B cell (primary cell): ENCODE measurements at regions not wholly inside any gene's neighbourhood (a gene's known extent, or its start where the extent isn't known, plus 50 kb on each side); places are given as distances from the start of the nearest gene placed in this dataset.

Source experiments
- ATAC-seq: fragments of 200-7000 bp; cut with Tn5 transposase; one replicate; pipeline ENCODE4 v1.10.0; 2021; ENCODE audit warnings: low read depth, mild to moderate bottlenecking, moderate number of reproducible peaks, moderate library complexity
- CTCF ChIA-PET: fragments of 350-600 bp; sonication (Branson Sonifier 250); formaldehyde crosslinking; loops from one replicate; lab custom pipeline; 2021; ENCODE audit warnings: antibody characterized with exemption, inconsistent platforms; lab: Charles Lee
- POLR2A ChIA-PET: fragments of 350-600 bp; sonication (Branson Sonifier 250); formaldehyde crosslinking; loops from one replicate; lab custom pipeline; 2021; ENCODE audit warnings: antibody characterized with exemption; lab: Charles Lee
- DNase-seq: peaks from one replicate; pipeline ENCODE4 v3.0.0; 2013
- H2AFZ ChIP-seq: 2 replicates; pipeline ENCODE4 v1.6.1; 2012; ENCODE audit warnings: mild to moderate bottlenecking, low read depth, low read length; ENCODE audit not compliant: insufficient read depth, poor library complexity, severe bottlenecking
- H3K27ac ChIP-seq, 2 donors: 1 replicate in 1 of 2; 2 replicates in 1 of 2; pipeline ENCODE4 v1.5.1; 2012 to 2013; ENCODE audit warnings: low read length in 2 of 2, mild to moderate bottlenecking in 2 of 2, moderate library complexity in 1 of 2
- H3K27me3 ChIP-seq, 4 experiments: fragments of 200-600 bp in 1 of 4; sonication (generic) in 1 of 4; replicated peaks in 1 of 4; 1 replicate in 2 of 4; 2 replicates in 2 of 4; pipeline versions ENCODE4 v1.6.1 to v1.7.0; 2013 to 2016; ENCODE audit warnings: low read length in 3 of 4, mild to moderate bottlenecking in 2 of 4, mixed read lengths in 1 of 4, moderate library complexity in 1 of 4; ENCODE audit not compliant: insufficient read depth in 4 of 4, control insufficient read depth in 3 of 4; ENCODE audit errors: control extremely low read depth in 1 of 4
- H3K36me3 ChIP-seq, 2 experiments: replicated peaks in 1 of 2; 1 replicate in 1 of 2; 2 replicates in 1 of 2; pipeline versions ENCODE4 v1.6.1 to v1.7.1; 2013; ENCODE audit warnings: low read length in 1 of 2; ENCODE audit not compliant: insufficient read depth in 2 of 2, control insufficient read depth in 1 of 2; ENCODE audit errors: control extremely low read depth in 1 of 2, extremely low read depth in 1 of 2
- H3K4me1 ChIP-seq, 2 donors: fragments of 200-600 bp in 1 of 2; sonication (generic) in 1 of 2; 1 replicate in 1 of 2; 2 replicates in 1 of 2; pipeline versions ENCODE4 v1.5.1 to v1.6.1; 2013 to 2017; ENCODE audit warnings: low read length in 2 of 2; ENCODE audit not compliant: control insufficient read depth in 2 of 2, insufficient read depth in 2 of 2
- H3K4me2 ChIP-seq: replicated peaks from 2 replicates; pipeline ENCODE3; 2012; ENCODE audit warnings: mild to moderate bottlenecking, low read depth, low read length; ENCODE audit not compliant: poor library complexity, severe bottlenecking
- H3K4me3 ChIP-seq, 5 experiments: fragments of 200-600 bp in 1 of 5; sonication (generic) in 1 of 5; 1 replicate in 3 of 5; 2 replicates in 2 of 5; pipeline versions ENCODE4 v1.5.1 to v1.7.0; 2011 to 2016; ENCODE audit warnings: low read length in 4 of 5, mild to moderate bottlenecking in 4 of 5, low read depth in 2 of 5, control low read depth in 1 of 5, moderate library complexity in 1 of 5; ENCODE audit not compliant: insufficient read depth in 1 of 5; ENCODE audit errors: control extremely low read depth in 1 of 5, extremely low read depth in 1 of 5
- H3K79me2 ChIP-seq: fragments of 200-600 bp; sonication (generic); one replicate; pipeline ENCODE4 v1.6.0; 2016; ENCODE audit warnings: low read length; ENCODE audit not compliant: control insufficient read depth, insufficient read depth
- H3K9ac ChIP-seq: fragments of 200-600 bp; sonication (generic); 2 replicates; pipeline ENCODE4 v1.6.1; 2017; ENCODE audit warnings: mild to moderate bottlenecking, low read length, moderate library complexity
- H3K9me3 ChIP-seq, 3 donors: one replicate each; pipeline versions ENCODE4 v1.6.1 to v1.7.1; 2013; ENCODE audit warnings: low read length in 2 of 3; ENCODE audit not compliant: control insufficient read depth in 2 of 3, insufficient read depth in 1 of 3; ENCODE audit errors: control extremely low read depth in 1 of 3
- H4K20me1 ChIP-seq: 2 replicates; pipeline ENCODE4 v1.6.0; 2012; ENCODE audit warnings: mild to moderate bottlenecking, low read length; ENCODE audit not compliant: insufficient read depth, control insufficient read depth, poor library complexity, severe bottlenecking
- H3K27ac Mint-ChIP-seq: one replicate; pipeline ENCODE4 v1.8.0; 2021; ENCODE audit warnings: mixed read lengths
- H3K27me3 Mint-ChIP-seq: one replicate; pipeline ENCODE4 v1.8.0; 2021; ENCODE audit warnings: mixed read lengths
- H3K4me1 Mint-ChIP-seq: one replicate; pipeline ENCODE4 v1.8.0; 2021; ENCODE audit warnings: mixed read lengths
- H3K4me3 Mint-ChIP-seq: one replicate; pipeline ENCODE4 v1.8.0; 2021; ENCODE audit warnings: mixed read lengths
- H3K9me3 Mint-ChIP-seq: one replicate; pipeline ENCODE4 v1.8.0; 2022; ENCODE audit warnings: mixed read lengths; ENCODE audit not compliant: insufficient read depth
- CTCF ChIP-seq: fragments of 200-600 bp; IDR thresholded peaks from one replicate; pipeline ENCODE4 v1.8.0; 2022; ENCODE audit warnings: antibody characterized with exemption, mild to moderate bottlenecking
- EZH2 ChIP-seq: IDR thresholded peaks from 2 replicates; pipeline ENCODE4 v1.6.1; 2012; ENCODE audit warnings: borderline replicate concordance, low read depth, mild to moderate bottlenecking, moderate library complexity, low read length; ENCODE audit not compliant: insufficient read depth, poor library complexity, severe bottlenecking
- WGBS: methylation state at CpG from one replicate; pipeline ENCODE4 v1.1.5; 2013; ENCODE audit warnings: missing lambda C conversion rate; ENCODE audit not compliant: insufficient coverage; 5-methylcytosine and 5-hydroxymethylcytosine counted together
- intact Hi-C: fragments of 100-400 bp; cut with micrococcal nuclease; formaldehyde crosslinking; loops from one replicate; pipeline ENCODE4 v1.10.0; 2022

GRCh38 chr16:13393816-13394215 is 492.4 kb downstream of the SHISA9 start:
- no peak overlapping the region for H3K4me2 ChIP-seq
- H3K9ac ChIP-seq = no peak overlapping the region
- Mint-ChIP-seq H3K9me3 (no peaks in the 10 kb centered on the region), H3K4me1 (peaks cover 25% of the 10 kb centered on the region), H3K27me3 (no peaks in the 10 kb centered on the region), H3K4me3 (no peak overlapping the region), H3K27ac (no peak overlapping the region)
- H3K4me1 ChIP-seq = peaks cover 24 to 28% of the 10 kb centered on the region in 2 donors
- H3K27me3 ChIP-seq = no peaks in the 10 kb centered on the region
- POLR2A ChIA-PET = no interaction called here
- 93% methylated on average over 4 of the region's 7 CpGs for WGBS
- no peak overlapping the region for H3K4me3 ChIP-seq
- no peaks in the 10 kb centered on the region for H4K20me1 ChIP-seq
- no peak overlapping the region for H2AFZ ChIP-seq
- no peak for TF ChIP-seq CTCF
- no peak for TF ChIP-seq EZH2
- H3K79me2 ChIP-seq = no peaks in the 10 kb centered on the region
- CTCF ChIA-PET = no interaction called here
- intact Hi-C loops = no loop called here
- no peak overlapping the region for H3K27ac ChIP-seq
- ATAC-seq (no peak), DNase-seq (no peak)
- H3K9me3 ChIP-seq = peaks cover 0 to 3% (median 0%) of the 10 kb centered on the region in 3 donors
- no peaks in the 10 kb centered on the region for H3K36me3 ChIP-seq

DNA sequence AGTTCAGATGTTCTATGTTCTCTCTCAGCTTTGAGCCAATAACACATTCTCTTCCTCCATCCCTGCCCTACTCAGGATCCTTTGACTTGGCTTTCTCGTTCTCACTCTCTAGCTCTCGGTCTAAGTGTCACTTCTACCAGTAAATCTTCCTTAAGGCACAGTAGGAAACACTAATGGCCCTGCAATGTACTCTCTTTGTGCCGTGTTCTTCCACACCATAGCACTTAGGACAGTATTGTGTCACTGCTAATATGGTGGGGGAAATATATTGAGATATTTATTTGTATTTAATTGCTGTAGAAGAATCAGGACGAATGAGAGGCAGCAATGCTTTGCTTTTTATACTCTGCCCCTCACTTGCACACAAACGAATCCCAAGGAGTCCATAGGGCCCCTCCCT is 493.1 kb downstream of the SHISA9 start:
- ATAC-seq (no peak), DNase-seq (no peak)
- POLR2A ChIA-PET = no interaction called here
- no peaks in the 10 kb centered on the region for H3K27me3 ChIP-seq
- TF ChIP-seq CTCF = no peak
- no peak for TF ChIP-seq EZH2
- peaks cover 21% of the 10 kb centered on the region for H3K4me1 Mint-ChIP-seq
- intact Hi-C loops = no loop called here
- no peaks in the 10 kb centered on the region for H3K36me3 ChIP-seq
- H3K79me2 ChIP-seq = no peaks in the 10 kb centered on the region
- H3K9me3 ChIP-seq = peaks cover 0 to 3% (median 0%) of the 10 kb centered on the region in 3 donors
- H2AFZ ChIP-seq = no peak overlapping the region
- H3K4me3 ChIP-seq = no peak overlapping the region
- H3K4me2 ChIP-seq = no peak overlapping the region
- H3K4me1 ChIP-seq = peaks cover 19 to 22% of the 10 kb centered on the region in 2 donors
- no peak overlapping the region for H3K27ac Mint-ChIP-seq
- CTCF ChIA-PET = no interaction called here
- H3K27ac ChIP-seq = no peak overlapping the region
- H3K9me3 Mint-ChIP-seq = no peaks in the 10 kb centered on the region
- 75% methylated on average over 2 of the region's 5 CpGs for WGBS
- H3K4me3 Mint-ChIP-seq = no peak overlapping the region
- H4K20me1 ChIP-seq = no peaks in the 10 kb centered on the region
- no peak overlapping the region for H3K9ac ChIP-seq
- no peaks in the 10 kb centered on the region for H3K27me3 Mint-ChIP-seq
